ENCODE measurements at regions not wholly inside any gene's neighbourhood (a gene's known extent, or its start where the extent isn't known, plus 50 kb on each side); places are given as distances from the start of the nearest gene placed in this dataset.
"Not testable (repeated sequence)": the region's sequence is repeated elsewhere in the genome, so short reads cannot be mapped to it uniquely, and the experiment has no call there.

- no peak for DNase-seq
Observed at GRCh38 chrX:45628041-45628440, 427.4 kb upstream of the DIPK2B start.

GRCh38 chrX:45623266-45623665, 422.6 kb upstream of the DIPK2B start:
- no peak for DNase-seq

GRCh38 chrX:45622538-45622937, 421.9 kb upstream of the DIPK2B start:
- DNase-seq, result no peak

DNA sequence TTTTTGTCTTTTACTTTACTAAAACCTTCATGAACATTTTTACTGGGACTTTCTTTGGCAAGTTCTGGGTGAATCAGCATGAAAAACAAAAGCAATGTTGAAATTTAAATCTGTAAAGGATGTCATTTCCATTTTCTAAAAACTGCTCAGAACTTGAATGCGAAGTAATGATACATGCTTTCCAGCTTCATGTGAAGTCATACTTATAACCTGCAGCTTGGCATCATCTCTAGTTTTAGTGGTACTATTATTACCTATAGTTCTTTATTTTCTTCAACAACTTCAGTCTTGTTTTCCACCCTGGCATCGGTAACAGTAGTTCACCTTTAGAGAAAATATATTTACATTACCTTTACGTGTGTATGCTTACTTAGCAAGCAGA, 421.4 kb upstream of the DIPK2B start:
- DNase-seq, result no peak

DNA sequence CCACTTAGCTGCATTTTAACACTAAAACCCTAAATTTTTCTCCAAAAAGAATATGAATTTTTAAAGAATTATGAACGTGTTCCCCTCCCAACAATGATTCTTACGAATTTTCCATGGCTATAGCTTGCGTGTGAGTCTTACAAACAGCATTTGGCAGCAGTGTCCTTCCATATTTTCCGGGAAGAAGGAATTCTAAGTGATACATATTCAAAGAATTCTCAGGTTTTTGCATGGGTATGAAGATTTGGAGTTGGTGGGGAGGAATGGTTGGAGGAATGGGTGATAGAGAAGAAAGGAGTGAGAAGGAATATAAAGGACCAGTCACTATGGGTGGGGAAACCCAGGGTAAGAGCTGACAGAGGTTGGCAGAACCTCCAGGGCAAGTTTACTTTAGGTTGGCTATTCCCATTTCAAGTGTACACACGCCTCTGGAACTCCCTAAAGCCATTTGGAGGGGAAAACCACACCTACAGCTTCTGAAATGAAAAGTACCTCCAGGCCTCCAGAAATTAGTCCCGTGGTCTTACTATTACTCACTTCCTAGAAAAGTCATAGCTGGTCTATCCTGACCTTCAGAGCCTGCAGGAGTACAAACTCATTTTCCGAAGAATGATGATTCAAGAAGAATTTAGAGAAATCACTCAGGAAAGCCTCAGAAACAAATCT, 420.8 kb upstream of the DIPK2B start:
- DNase-seq, result no peak

GRCh38 chrX:45619290-45619689, 418.6 kb upstream of the DIPK2B start:
- no peak for DNase-seq

DNA sequence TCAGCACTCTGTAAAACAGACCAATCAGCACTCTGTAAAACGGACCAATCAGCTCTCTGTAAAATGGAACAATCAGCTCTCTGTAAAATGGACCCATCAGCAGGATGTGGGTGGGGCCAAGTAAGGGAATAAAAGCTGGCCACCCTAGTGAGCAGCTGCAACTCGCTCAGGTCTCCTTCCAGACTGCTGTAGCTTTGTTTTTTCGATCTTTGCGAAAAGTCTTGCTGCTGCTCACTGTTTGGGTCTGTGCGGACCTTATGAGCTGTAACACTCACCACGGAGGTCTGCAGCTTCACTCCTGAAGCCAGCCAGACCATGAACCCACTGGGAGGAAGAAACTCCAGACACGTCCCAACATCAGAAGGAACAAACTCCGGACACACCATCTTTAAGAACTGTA, 414.9 kb upstream of the DIPK2B start:
- DNase-seq, result not testable (repeated sequence)

DNA sequence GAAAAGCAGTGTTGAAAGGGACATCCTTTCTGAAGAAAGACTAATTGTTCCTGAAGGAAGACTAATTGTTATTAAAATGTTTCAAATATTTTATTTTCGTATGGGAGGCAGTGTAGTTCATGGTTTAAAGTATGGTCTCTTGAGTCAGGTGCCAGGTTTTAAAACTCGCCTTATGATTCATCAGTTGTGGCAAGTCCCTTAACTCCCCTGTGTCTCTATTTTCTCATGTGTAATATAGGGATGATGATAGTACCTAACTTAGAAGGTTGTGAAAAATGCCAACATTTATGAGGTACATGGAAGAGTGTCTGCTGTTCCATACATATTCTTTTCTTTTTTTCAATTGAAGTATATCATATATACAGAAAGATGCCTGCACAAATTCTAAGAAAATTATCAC, 414.2 kb upstream of the DIPK2B start:
- no peak for DNase-seq

DNA sequence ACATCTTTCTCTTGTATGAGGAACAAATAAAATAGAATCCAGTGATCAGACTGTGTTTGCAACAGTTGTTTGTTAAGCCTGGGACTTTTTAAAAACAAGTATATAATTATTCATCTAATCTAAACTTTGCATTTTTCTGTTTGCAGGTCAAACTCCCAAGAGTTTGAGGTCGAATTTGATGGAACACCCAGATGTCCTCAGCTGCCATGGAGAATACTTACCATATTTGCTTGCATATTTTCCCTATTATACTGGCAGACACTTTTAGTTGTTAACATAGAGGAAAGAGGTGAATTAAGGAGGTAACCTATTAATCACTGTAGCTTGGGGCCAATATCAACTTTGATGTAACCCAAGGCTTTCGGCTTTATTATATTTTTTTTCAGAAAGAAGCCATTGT, 401.5 kb upstream of the DIPK2B start:
- no peak for DNase-seq

GRCh38 chrX:45601052-45601451, 400.4 kb upstream of the DIPK2B start:
- DNase-seq, result no peak

- DNase-seq, result no peak
Observed at GRCh38 chrX:45598861-45599260, 398.2 kb upstream of the DIPK2B start.

- no peak for DNase-seq
Observed at GRCh38 chrX:45596188-45596808, 395.6 kb upstream of the DIPK2B start.

- no peak for DNase-seq
Observed at GRCh38 chrX:45592101-45592500, 391.4 kb upstream of the DIPK2B start.

DNA sequence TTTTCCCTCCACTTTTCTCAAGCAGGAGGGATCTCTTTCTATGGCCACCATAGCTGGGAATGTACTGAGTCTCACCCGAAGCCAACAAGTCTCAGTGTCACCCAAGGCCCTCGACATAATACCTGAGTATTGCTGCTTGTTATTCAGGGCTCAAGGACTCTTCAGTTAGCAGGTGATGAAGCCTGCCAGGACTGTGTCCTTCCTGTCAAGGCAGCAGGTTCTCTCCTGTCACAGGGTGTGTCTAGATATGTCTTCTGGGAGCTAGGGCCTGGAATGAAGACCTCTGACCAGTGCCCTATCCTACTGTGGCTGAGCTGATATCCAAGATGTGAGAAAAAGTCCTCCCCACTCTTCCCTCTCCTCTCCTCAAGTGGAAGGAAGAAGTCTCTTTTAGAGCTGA, 391.0 kb upstream of the DIPK2B start:
- DNase-seq, result no peak

DNA sequence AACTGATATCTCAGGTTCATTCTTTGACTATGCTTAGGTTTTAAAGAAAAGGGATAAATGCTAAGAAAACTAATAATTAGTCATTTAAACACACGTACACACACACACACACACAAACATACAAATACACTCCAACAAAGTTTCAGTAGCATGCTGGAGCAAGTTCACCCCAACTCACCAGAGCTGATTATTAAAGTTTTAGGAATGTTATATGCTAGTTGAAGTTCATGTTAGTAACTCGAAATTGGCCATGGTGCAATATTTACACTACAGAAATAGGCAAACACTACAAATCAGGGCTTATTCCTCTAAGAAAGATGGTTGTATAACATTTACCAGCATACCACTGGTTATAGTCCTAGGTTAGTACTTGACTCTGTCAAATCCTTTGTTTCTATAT, 384.0 kb upstream of the DIPK2B start:
- no peak for DNase-seq

DNA sequence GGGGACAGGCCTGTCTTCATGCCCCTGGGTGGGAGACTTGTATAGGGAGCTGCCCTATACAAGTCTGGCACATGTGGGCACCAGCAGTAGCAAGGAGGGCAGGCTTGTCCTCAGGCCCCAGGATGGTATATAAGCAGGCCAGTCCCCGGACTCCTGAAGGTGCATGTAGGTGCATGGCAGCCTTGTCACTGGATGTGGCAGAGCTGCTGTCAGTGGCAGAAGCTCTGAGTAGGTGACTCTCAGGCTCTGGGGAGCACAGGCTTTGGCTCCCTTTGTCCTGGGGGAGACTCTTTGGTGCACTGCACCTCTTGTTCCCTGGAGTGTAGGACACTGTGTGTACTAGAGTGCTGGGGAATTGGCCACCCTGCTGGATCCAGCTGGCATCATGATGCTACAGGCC, 376.7 kb upstream of the DIPK2B start:
- DNase-seq, result no peak

GRCh38 chrX:45571453-45571852, 370.8 kb upstream of the DIPK2B start:
- DNase-seq, result no peak

DNA sequence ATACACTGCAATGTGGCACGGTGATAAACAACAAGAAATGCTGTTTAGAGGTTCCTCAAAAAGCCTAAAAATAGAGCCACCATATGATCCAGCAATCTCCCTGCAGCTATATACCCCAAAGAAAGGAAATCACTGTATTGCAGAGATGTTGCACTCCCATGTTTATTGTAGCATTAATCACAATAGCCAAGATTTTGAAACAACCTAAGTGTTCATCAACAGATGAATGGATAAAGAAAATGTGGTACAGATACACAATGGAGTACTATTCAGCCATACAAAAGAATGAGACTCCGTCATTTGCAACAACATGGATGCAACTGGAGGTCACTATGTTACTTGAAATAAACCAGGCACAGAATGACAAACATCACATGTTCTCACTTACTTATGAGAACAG, 365.8 kb upstream of the DIPK2B start:
- no peak for DNase-seq

DNA sequence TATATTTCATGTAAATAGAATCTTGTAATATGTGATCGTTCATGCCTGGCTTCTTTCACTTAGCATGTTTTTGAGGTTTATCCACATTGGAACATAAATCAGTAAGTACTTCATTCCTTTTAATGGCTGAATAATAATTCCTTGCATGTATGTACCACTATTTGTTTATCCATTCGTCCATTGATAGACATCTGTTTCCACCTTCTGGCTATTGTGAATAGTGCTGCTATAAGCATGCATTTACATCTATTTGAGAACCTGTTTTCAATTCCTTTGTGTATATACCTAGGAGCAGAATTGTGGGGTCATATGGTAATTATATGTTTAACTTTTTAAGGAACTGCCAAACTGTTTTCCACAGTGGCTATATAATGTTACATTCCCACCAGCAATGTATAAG, 356.7 kb upstream of the DIPK2B start:
- no peak for DNase-seq

DNA sequence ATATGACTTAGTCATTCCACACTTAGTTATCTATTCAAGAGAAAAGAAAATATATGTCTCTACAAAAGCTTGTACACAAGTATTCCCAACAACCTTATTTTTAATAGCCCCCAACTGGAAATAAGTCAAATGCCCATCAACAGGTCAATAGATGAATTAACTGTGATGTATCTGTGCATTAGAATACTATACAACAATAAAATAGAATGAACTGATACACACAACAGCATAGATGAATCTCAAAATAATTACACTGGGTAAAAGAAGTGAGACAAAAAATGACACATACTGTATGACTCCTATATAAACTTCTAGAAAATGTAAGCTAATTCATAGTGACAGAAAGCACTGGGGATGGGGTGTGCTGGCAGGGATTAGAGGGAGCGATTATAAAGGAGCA, 354.1 kb upstream of the DIPK2B start:
- DNase-seq, result no peak

DNA sequence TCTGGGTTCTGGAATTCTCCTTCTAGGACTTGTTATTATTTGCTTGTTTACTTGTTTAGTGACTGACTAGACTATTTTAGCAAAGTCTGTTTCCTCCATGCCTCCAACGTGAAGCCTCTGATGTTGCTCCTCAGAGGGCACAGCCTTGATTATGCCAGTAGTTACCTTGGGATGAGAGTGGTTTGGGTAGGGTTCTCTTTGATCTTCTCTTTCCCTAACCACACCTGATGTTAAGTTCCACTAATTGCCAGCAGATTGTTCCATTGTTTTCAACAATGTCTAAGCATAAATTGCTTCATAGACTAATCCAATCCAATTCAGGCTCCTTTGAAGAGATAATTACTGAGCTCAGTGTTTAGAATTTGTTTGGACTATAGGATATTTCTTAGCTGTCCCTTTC, 352.7 kb upstream of the DIPK2B start:
- no peak for DNase-seq

- DNase-seq, result not testable (repeated sequence)
Observed at GRCh38 chrX:45546697-45547096, 346.0 kb upstream of the DIPK2B start.

DNA sequence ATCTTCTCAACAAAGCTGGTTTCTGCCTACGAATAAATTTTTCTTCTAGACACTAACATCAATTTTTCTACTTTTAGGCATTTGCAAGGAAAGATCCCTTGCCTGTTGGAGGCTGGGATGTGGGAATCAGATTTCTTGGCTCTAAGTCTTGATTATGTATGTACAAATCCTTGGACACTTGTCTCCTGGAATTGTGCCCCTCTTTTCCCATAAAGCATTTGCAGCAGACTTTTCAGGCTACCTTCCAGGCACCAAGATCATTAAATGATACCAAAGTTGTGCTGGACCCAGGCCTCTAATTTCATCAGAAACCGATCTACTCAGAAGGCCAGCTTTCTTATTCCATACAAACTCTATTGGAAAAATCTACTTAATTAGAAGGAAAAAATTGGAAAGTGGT, 339.5 kb upstream of the DIPK2B start:
- DNase-seq, result no peak

- DNase-seq, result no peak
Observed at GRCh38 chrX:45537936-45538335, 337.3 kb upstream of the DIPK2B start.

DNA sequence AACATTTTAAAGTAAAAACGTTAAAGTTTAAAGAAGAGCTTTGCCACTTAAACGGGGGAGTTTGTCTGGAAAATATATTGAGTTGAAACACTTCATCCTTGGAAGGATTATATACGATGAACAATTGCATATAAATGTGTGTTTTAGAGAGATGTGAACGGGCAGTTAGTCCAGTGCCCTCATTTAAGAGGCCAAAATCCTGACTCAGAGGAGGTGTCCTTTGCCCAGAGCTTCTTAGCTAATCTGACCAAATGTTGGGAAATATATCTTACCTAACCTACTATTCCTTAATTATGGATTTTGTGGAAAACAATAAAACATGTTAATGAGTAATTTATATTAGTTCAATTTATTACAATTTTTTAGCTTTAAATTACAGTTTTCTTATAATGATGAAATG, 327.2 kb upstream of the DIPK2B start:
- DNase-seq, result no peak

All from NCI-H526 (cell line).